Activated T-cell treated with anti-CD3 and anti-CD28 coated beads, Interleukin-2, amount 50 U/mL, for 4 hours (primary cell): ENCODE measurements at regions not wholly inside any gene's neighbourhood (a gene's known extent, or its start where the extent isn't known, plus 50 kb on each side); places are given as distances from the start of the nearest gene placed in this dataset.
A peak's percentile ranks its signal among the peaks of the same experiment; 100 is the strongest.

ENCODE experiments used
- ATAC-seq, 2 donors: fragments of 200-7000 bp; cut with Tn5 transposase; one replicate each; pipeline ENCODE4 v1.10.0; 2021
- DNase-seq: peaks from one replicate; pipeline ENCODE4 v3.0.0-alpha.2; 2020
- H3K27me3 Mint-ChIP-seq: one replicate; pipeline ENCODE4 v1.8.0; 2021; ENCODE audit warnings: low read depth, mixed read lengths
- H3K36me3 Mint-ChIP-seq: one replicate; pipeline ENCODE4 v1.8.0; 2022; ENCODE audit warnings: mixed read lengths; ENCODE audit not compliant: insufficient read depth
- H3K4me1 Mint-ChIP-seq: one replicate; pipeline ENCODE4 v1.8.0; 2021; ENCODE audit warnings: low read depth, mixed read lengths
- H3K4me3 Mint-ChIP-seq: one replicate; pipeline ENCODE4 v1.8.0; 2021; ENCODE audit warnings: mild to moderate bottlenecking, moderate library complexity, mixed read lengths
- H3K9me3 Mint-ChIP-seq: one replicate; pipeline ENCODE4 v1.8.0; 2021; ENCODE audit warnings: mixed read lengths

DNA sequence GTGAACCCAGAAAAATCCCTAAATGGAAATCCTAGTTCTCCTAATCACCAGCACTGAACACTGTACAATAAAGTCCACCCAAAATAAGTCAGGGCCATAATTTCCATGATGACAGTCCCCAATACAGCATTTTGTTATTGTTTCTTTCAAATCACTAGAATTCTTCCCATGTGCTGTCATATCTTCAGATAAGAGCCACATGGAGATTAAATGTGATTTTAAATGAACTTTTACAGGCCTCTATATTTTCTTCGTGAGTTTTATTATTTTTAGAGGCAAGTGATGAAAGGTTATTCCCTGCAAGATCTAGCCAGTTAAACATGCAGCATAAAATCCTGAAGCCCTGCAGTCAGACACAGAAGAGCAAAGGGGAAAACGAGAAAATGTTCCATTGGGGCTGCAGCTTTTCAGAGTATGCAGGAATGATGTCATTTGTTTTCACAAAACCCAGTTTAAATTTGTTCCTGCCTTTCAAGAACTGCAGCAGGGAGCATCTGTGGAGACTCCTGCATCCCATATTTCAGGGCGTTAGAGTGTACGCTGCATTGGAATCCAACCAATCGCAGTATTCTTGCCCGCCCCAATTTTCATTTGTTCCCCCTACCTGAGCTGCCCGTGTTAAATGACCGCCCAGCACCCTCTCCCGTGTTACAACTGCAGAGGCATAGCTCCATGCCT lies 167.2 kb upstream of the KLF12 start:
- ATAC-seq, result no peak
- H3K27me3 Mint-ChIP-seq, result no peaks in the 10 kb centered on the region
- peaks cover 3% of the 10 kb centered on the region for H3K4me1 Mint-ChIP-seq
- DNase-seq, result no peak
- no peaks in the 10 kb centered on the region for H3K9me3 Mint-ChIP-seq
- H3K4me3 Mint-ChIP-seq, result no peak overlapping the region
- H3K36me3 Mint-ChIP-seq, result peaks cover 9% of the 10 kb centered on the region

DNA sequence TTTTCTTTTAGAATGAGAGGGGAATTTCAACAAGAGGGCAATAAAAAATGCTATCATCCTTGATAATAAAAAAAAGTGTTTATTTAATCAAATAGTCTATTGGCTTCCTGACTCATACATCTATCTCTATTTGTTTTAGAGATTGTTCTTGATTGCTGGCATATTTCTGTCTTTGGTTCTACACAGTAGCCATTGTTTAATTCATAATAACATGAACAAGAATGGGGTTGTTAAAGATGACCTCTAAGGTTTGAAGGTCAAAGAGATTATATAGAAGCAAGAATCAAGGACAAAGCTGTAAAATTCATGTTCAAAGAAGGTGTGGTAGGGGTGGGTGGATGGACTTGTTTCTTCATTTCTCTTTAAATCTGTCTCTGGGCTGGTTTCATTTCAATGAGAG lies 166.0 kb upstream of the KLF12 start:
- H3K27me3 Mint-ChIP-seq, result no peaks in the 10 kb centered on the region
- no peaks in the 10 kb centered on the region for H3K9me3 Mint-ChIP-seq
- ATAC-seq (no peak), DNase-seq (no peak)
- peaks cover 1% of the 10 kb centered on the region for H3K4me1 Mint-ChIP-seq
- H3K4me3 Mint-ChIP-seq, result no peak overlapping the region
- H3K36me3 Mint-ChIP-seq, result peaks cover 13% of the 10 kb centered on the region

DNA sequence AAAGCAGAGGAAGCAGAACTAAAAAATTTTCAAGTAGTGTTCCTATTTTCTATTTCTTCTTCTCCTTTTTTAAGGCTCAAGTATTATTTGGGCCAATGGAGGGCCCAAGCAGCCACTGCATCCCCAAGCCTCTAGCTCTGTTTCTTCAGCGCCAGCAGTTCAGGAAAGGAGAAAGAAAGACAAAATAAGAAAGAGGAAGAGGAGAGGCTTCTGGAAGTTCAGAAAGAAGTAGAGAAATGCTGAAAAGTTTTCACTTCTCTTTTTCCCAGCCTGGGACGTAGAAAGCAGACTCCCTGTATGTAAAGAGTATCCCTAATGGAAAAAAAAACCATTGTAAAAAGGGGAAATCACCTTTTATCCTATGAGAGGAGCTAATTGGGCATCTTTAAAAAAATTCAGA lies 165.5 kb upstream of the KLF12 start:
- H3K4me1 Mint-ChIP-seq, result peaks cover 1% of the 10 kb centered on the region
- no peak overlapping the region for H3K4me3 Mint-ChIP-seq
- no peaks in the 10 kb centered on the region for H3K27me3 Mint-ChIP-seq
- no peak for DNase-seq
- ATAC-seq, result no peak
- no peaks in the 10 kb centered on the region for H3K9me3 Mint-ChIP-seq
- peaks cover 13% of the 10 kb centered on the region for H3K36me3 Mint-ChIP-seq

DNA sequence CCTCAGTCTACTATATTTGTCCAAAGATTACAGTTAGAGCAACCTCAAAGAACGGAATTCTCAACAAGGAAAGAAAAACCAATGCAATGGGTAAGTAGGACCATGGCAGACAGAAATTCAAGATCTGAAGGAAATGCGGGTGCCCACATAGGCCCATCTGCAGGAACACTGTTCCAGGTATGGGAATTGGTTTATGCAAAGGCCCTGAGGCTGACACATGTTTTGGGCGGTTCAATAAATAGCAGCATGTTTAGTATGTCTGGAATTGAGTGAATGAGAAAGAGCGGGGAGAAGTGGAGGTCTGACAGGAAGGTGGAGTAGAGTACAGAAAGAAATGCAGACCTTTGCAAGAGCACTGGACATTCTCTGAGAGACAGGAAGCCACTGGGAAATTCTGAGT lies 164.7 kb upstream of the KLF12 start:
- Mint-ChIP-seq H3K27me3 (no peaks in the 10 kb centered on the region), H3K36me3 (peaks cover 13% of the 10 kb centered on the region), H3K9me3 (no peaks in the 10 kb centered on the region), H3K4me3 (no peak overlapping the region), H3K4me1 (peaks cover 1% of the 10 kb centered on the region)
- no peak for DNase-seq
- no peak for ATAC-seq

DNA sequence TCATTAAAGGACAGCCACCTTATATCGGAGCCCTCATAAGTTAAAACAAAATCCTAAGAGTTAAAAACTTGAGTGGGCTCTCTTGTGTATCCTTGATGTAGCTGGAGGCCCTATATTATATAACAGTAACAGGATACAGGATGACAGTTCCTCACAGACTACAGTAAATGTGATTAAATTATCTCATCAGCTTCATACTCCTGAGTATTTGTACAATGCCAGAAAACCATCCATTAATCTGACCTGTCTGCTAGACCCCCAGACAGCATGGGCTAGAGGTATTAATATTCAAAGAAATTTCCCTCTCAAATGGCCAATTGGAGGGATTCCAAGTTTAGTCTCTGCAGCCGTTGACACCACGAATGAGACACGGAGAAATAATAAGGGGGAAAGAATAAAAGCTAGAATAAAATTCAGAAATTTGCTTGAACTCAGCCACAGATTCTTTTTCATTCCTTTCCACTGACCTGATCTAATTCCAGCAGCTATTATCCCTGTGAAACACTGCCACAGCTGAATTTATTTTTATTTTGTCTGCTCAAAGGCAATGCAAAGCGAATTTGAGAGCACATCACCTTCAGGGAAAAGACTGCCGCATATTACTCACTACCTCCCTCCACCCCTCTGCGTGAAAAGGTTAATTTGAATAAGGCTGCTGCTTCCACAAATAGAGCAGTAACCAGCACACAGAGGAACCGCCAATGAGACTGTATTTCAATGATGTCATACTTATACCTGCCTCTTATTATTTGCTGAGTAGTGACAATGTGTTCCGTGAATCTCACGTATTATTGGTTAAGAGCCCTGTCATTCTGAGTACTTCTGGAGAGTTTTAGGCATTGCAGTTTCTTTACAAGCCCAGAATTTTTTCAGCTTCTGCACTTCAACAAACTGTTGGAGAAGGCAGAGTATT lies 155.9 kb upstream of the KLF12 start:
- Mint-ChIP-seq H3K27me3 (no peaks in the 10 kb centered on the region), H3K4me1 (peaks cover 58% of the 10 kb centered on the region), H3K4me3 (peak overlapping the region; percentile 27), H3K36me3 (no peaks in the 10 kb centered on the region), H3K9me3 (no peaks in the 10 kb centered on the region)
- ATAC-seq (peak; percentile 85 to 87), DNase-seq (peak; percentile 18)

DNA sequence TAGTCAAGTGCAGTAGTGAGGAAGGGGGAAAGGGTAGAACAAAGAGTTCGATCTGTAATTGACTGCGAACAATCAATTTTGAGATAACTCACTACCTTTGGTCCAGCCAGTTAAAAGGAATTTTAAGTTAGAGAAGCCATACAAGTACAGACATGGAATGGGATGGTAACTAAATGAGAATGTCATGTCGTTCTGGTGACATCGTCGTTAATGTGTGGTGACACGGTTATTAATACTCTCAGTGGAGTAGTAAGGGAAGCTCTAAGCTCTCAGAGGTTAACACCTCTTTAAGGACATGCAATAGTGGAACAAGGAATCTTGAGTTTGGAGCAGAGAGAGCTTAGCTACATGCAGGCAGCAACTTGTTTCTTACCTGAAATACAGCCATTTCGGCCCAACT lies 154.9 kb upstream of the KLF12 start:
- ATAC-seq (no peak), DNase-seq (no peak)
- Mint-ChIP-seq H3K36me3 (no peaks in the 10 kb centered on the region), H3K27me3 (no peaks in the 10 kb centered on the region), H3K9me3 (no peaks in the 10 kb centered on the region), H3K4me1 (peaks cover 68% of the 10 kb centered on the region), H3K4me3 (no peak overlapping the region)

DNA sequence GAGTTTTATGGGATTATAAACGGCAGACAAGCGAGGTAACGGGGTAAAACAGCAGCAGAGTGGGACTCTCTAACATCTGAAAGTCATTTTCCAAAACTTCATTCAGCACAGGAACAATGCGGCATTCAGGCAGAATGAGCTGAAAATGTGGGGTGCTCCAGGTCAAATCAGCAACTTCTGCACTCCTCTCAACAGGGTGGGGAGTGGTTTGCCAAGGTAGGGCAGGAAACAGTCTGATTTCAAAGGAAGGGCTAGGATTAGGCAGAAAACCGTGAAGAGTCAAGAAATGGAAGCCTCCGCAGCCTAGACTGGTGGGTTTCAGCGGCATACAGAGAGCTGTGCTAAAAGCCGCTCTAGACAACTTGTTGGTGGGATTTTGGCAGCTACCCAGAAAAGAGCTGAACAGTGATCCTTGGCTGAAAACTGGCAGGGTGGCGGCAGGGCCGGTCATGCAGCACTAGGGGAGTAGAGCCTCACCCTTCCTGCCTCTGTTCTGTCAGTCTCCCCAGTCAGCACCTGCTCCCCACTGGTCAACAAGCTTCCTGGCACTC lies 154.2 kb upstream of the KLF12 start:
- Mint-ChIP-seq H3K9me3 (no peaks in the 10 kb centered on the region), H3K36me3 (no peaks in the 10 kb centered on the region), H3K4me1 (peaks cover 68% of the 10 kb centered on the region), H3K4me3 (peak overlapping the region; percentile 66), H3K27me3 (no peaks in the 10 kb centered on the region)
- DNase-seq, result no peak
- ATAC-seq, result no peak

DNA sequence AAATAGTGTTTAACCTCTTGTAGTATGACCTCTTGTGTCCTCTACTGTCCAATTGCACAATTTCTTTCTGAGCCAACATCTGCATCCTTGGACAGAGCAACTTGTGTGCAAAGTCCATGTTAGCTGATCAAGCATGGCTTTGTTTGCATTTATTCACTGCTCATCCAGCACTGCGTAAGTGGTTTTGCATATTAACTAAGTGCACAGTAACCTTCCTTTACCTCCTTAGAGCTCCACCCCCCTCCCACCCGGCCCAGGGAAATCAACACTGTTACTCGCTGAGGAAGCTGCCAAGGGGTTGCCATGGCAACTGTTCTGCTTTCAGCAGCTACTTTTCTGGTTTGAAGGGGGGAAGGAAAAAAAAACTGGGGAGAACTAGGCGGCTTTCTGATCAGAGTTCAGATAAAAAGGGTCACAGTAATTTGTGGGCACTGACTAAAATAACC lies 153.5 kb upstream of the KLF12 start:
- Mint-ChIP-seq H3K27me3 (no peaks in the 10 kb centered on the region), H3K4me3 (peak overlapping the region; percentile 66), H3K4me1 (peaks cover 70% of the 10 kb centered on the region), H3K9me3 (no peaks in the 10 kb centered on the region), H3K36me3 (no peaks in the 10 kb centered on the region)
- peak; percentile 71 to 76 for ATAC-seq
- DNase-seq, result peak; percentile 76

DNA sequence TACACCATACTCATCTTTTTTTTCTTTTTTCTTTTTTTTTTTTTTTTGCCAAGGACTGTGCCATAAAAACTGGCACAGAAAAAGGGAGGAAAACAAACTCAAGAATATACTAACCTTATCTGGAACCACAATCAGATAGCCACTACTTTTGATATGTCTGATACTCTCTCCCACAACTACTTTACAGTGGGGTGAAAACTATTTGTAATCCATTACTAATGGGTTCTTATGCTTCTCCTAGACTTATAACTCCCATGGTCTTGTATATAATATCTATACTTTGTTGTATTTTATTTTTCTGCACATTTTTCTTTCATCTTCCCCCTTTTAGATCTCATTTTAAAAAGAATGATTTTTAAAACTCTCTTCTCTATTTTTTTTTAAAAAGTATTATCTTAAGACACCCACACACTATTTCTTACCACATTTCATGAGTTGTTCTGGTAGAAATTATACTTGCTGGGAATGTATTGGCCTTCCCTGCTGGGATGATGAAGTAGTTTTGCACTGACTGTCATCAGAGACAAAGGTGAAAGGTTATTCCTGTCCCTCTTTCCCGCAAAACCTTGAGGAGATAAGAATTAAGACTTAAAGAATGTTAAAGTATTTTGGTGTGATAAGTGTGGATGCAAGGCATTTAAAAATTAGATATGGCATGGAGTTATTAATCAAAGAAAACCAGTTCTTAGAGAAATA lies 146.7 kb upstream of the KLF12 start:
- Mint-ChIP-seq H3K9me3 (no peaks in the 10 kb centered on the region), H3K4me3 (no peak overlapping the region), H3K4me1 (peaks cover 53% of the 10 kb centered on the region), H3K36me3 (peaks cover 14% of the 10 kb centered on the region), H3K27me3 (no peaks in the 10 kb centered on the region)
- DNase-seq (no peak), ATAC-seq (peak in 1 of 2 donors; percentile 46)

DNA sequence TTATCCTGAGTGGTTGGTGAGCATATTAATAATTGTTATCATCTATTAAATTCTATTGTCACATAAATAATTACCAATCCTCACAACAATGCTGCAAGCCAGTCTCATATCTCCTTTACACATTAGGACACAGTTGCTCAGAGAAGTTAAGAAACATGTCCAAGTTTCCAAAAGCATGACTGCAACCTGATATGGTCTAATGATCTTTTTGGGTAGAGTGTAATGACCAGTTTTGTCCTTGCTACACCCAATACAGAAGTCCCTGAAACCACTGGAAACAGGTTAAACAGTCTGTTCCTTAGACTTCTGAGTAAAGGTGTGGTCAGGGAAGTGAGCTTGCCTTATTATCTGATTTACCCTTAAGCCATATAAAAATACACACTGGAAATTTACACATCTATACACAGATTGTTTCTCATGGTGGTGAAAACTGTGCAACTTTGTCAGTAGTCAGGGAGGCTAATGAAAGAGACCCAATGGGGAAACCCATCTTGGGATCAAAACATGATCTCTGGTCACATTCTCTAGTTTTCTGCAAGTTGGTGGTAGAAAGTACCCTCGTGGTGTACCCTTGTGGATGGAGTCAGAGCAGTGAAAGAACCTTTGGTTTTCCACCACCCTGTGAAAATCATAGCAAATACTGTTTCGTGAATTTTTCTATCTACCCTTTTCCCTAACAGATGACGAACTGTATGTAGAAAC lies 146.0 kb upstream of the KLF12 start:
- Mint-ChIP-seq H3K9me3 (no peaks in the 10 kb centered on the region), H3K27me3 (no peaks in the 10 kb centered on the region), H3K36me3 (peaks cover 14% of the 10 kb centered on the region), H3K4me1 (peaks cover 51% of the 10 kb centered on the region), H3K4me3 (no peak overlapping the region)
- ATAC-seq (peak; percentile 35 to 62), DNase-seq (no peak)

DNA sequence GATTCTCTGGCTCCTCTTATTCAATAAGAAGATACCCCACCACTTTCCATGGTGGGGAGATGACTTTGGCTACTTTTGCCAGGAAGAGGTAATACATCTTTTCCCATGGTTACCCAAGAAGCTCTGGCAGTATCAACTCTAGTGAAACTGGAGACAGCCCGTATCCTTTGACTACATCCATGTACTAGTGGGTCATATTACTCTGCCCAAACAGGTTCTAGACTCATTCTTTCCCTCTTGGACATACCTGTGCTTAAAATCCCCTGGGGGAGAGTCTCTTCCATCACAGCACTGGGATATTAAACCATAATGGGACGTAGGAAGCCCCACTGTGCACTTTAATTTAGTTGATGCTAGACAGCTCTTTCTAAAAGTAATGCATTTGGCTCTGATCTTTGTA lies 144.7 kb upstream of the KLF12 start:
- DNase-seq, result no peak
- no peak overlapping the region for H3K4me3 Mint-ChIP-seq
- no peaks in the 10 kb centered on the region for H3K27me3 Mint-ChIP-seq
- peaks cover 49% of the 10 kb centered on the region for H3K4me1 Mint-ChIP-seq
- H3K9me3 Mint-ChIP-seq, result no peaks in the 10 kb centered on the region
- ATAC-seq, result no peak
- H3K36me3 Mint-ChIP-seq, result peaks cover 14% of the 10 kb centered on the region

DNA sequence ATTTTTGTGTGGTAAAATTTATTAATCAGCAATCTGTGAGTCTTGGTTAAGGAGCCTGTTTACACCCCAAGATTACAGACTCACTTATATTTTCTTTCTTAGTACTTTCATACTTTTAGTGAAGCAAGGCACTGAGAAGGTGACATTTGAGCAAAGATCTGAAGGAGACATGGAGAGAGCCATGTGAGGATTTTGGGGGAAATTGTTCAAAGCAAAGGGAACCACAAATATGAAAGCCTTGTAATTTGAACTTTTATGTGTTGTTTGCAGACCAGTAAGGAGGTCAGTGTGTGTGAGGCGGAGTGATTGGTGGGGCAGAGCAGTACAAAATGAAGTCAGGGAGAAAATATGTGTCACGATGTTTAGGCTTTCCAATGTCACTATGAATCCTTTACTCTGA lies 140.7 kb upstream of the KLF12 start:
- no peak for DNase-seq

DNA sequence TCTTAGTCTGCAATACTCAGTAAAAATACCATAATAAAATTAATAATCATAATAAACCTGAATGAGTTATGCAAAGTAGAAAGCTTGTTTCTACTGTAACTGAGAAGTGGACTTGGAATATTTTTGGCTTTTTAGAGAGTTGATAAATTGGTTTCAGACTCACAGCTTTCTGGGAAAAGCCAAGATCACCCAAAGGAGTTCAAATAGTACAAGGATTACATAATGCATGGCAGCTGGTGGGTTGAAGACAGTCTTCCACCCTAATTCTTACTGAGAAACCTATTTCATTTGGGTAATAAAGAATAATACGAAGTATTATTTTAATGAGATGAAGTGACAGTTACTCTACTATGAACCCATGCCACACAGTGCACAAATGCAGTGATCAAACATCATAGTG lies 139.4 kb upstream of the KLF12 start:
- Mint-ChIP-seq H3K4me3 (no peak overlapping the region), H3K36me3 (peaks cover 21% of the 10 kb centered on the region), H3K9me3 (peaks cover 4% of the 10 kb centered on the region), H3K27me3 (no peaks in the 10 kb centered on the region), H3K4me1 (peaks cover 41% of the 10 kb centered on the region)
- DNase-seq (no peak), ATAC-seq (no peak)

More for the DNA sequence above, 140.7 kb upstream of the KLF12 start:
- peaks cover 4% of the 10 kb centered on the region for H3K9me3 Mint-ChIP-seq
- no peak overlapping the region for H3K4me3 Mint-ChIP-seq
- peaks cover 18% of the 10 kb centered on the region for H3K36me3 Mint-ChIP-seq
- ATAC-seq, result no peak
- H3K4me1 Mint-ChIP-seq, result peaks cover 40% of the 10 kb centered on the region
- H3K27me3 Mint-ChIP-seq, result no peaks in the 10 kb centered on the region

DNA sequence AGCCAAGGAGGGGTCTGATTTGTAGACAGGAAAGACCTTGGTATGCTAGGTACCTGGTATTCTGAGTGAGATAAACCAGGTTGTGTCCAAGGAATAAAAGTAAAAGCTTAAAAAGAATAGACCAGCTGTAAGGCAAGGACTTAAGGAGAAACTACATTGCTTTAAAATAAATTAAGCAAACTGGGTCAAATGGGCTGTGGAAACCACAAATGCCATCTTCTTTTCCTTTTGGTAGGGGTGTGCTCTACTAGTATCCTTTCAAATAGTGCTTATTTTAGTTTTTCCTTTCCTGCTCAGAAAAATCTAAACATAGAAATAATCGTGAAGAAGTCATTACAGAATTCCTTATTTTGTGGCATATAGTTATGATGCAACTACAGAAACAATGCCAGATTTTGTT lies 138.6 kb upstream of the KLF12 start:
- H3K4me3 Mint-ChIP-seq, result no peak overlapping the region
- peaks cover 4% of the 10 kb centered on the region for H3K9me3 Mint-ChIP-seq
- H3K36me3 Mint-ChIP-seq, result peaks cover 17% of the 10 kb centered on the region
- no peak for ATAC-seq
- H3K27me3 Mint-ChIP-seq, result no peaks in the 10 kb centered on the region
- no peak for DNase-seq
- H3K4me1 Mint-ChIP-seq, result peaks cover 38% of the 10 kb centered on the region
